HCT116 (cell line): ENCODE measurements at regions not wholly inside any gene's neighbourhood (a gene's known extent, or its start where the extent isn't known, plus 50 kb on each side); places are given as distances from the start of the nearest gene placed in this dataset.

Experiments used
- ATAC-seq: fragments of 200-7000 bp; cut with Tn5 transposase; 2 replicates; pipeline ENCODE4 v1.9.1; 2020; ENCODE audit warnings: mild to moderate bottlenecking, moderate library complexity
- BruUV-seq: library from RNA; stranded (reverse); fragments of 400-500 nt; replicated peaks from 2 replicates; lab custom pipeline; 2021; lab: Mats Ljungman, UMichigan
- CTCF ChIA-PET: fragments of 300-600 bp; sonication (Branson Sonifier 250); formaldehyde crosslinking; loops from one replicate; lab custom pipeline; 2021; ENCODE audit warnings: antibody characterized with exemption; lab: Charles Lee
- POLR2A ChIA-PET: fragments of 300-600, 350-600 bp; sonication (Branson Sonifier 250); formaldehyde crosslinking; loops from one replicate; lab custom pipeline; 2021; ENCODE audit warnings: antibody characterized with exemption; lab: Charles Lee
- RAD21 ChIA-PET, 2 experiments: fragments of 300-600 bp; sonication (Branson Sonifier 250); formaldehyde crosslinking; loops; one replicate each; lab custom pipeline; 2023; ENCODE audit warnings: low total read pairs in 2 of 2; ENCODE audit not compliant: uncharacterized antibody in 2 of 2, unreplicated experiment in 2 of 2, low non-redundant PET in 1 of 2; lab: Charles Lee
- DNase-seq: peaks from one replicate; pipeline ENCODE4 v3.0.0-alpha.2; 2010; ENCODE audit warnings: low read depth, low spot score
- H2AFZ ChIP-seq: fragments of 200-600 bp; shearing (Covaris generic), sonication (generic); 2 replicates; pipeline ENCODE4 v1.6.1; 2017; ENCODE audit warnings: low read depth, mixed run types, mixed read lengths, antibody characterized with exemption, low read length; ENCODE audit not compliant: poor library complexity, severe bottlenecking
- H3K27ac ChIP-seq: 2 replicates; pipeline ENCODE4 v1.5.1; 2012; ENCODE audit warnings: low read depth, low read length
- H3K27me3 ChIP-seq: fragments of 200-600 bp; sonication (generic); 2 replicates; pipeline ENCODE4 v1.6.1; 2016; ENCODE audit warnings: mixed run types, low read length, mixed read lengths; ENCODE audit not compliant: insufficient read depth
- H3K36me3 ChIP-seq, 2 experiments: fragments of 200-500 bp in 1 of 2; fragments of 200-600 bp in 1 of 2; sonication (Bioruptor generic) in 1 of 2; sonication (generic) in 1 of 2; 2 replicates each; pipeline versions ENCODE4 v1.5.1 to v1.6.1; 2014 to 2016; ENCODE audit warnings: low read length in 2 of 2, inconsistent platforms in 1 of 2, mixed read lengths in 1 of 2, mixed run types in 1 of 2; ENCODE audit not compliant: insufficient read depth in 2 of 2, control insufficient read depth in 1 of 2
- H3K4me1 ChIP-seq, 2 experiments: fragments of 200-600 bp in 1 of 2; sonication (generic) in 1 of 2; 2 replicates each; pipeline versions ENCODE4 v1.5.1 to v1.6.1; 2012 to 2017; ENCODE audit warnings: low read length in 2 of 2, inconsistent platforms in 1 of 2, mild to moderate bottlenecking in 1 of 2, mixed read lengths in 1 of 2, mixed run types in 1 of 2, moderate library complexity in 1 of 2; ENCODE audit not compliant: insufficient read depth in 2 of 2, control insufficient read depth in 1 of 2
- H3K4me2 ChIP-seq: fragments of 200-600 bp; sonication (generic); 2 replicates; pipeline ENCODE4 v1.6.1; 2017; ENCODE audit warnings: mixed run types, low read length, mixed read lengths
- H3K4me3 ChIP-seq, 2 experiments: fragments of 200-600 bp in 1 of 2; sonication (generic) in 1 of 2; replicated peaks in 1 of 2; 2 replicates each; pipeline ENCODE4 v1.5.1; 2011 to 2016; ENCODE audit warnings: low read length in 2 of 2, control low read depth in 1 of 2, low read depth in 1 of 2, mild to moderate bottlenecking in 1 of 2, mixed read lengths in 1 of 2, mixed run types in 1 of 2
- H3K79me2 ChIP-seq: fragments of 200-600 bp; sonication (generic); 2 replicates; pipeline ENCODE4 v1.6.1; 2017; ENCODE audit warnings: mild to moderate bottlenecking, mixed run types, low read length, moderate library complexity, mixed read lengths; ENCODE audit not compliant: insufficient read depth
- H3K9ac ChIP-seq: fragments of 200-600 bp; sonication (generic); 2 replicates; pipeline ENCODE4 v1.6.1; 2016; ENCODE audit warnings: low read length, mixed read lengths
- H3K9me2 ChIP-seq: fragments of 200-600 bp; sonication (generic), shearing (Covaris generic); 2 replicates; pipeline ENCODE4 v1.6.1; 2017; ENCODE audit warnings: mixed run types, mild to moderate bottlenecking, moderate library complexity; ENCODE audit not compliant: insufficient read depth
- H3K9me3 ChIP-seq, 2 experiments: fragments of 200-500 bp in 1 of 2; fragments of 200-600 bp in 1 of 2; sonication (Bioruptor generic) in 1 of 2; sonication (generic) in 1 of 2; 2 replicates each; pipeline ENCODE4 v1.6.1; 2014 to 2017; ENCODE audit warnings: low read length in 2 of 2, mixed read lengths in 2 of 2, inconsistent platforms in 1 of 2, low read depth in 1 of 2, mild to moderate bottlenecking in 1 of 2, mixed run types in 1 of 2, moderate library complexity in 1 of 2; ENCODE audit not compliant: control insufficient read depth in 1 of 2, insufficient read depth in 1 of 2
- H4K20me1 ChIP-seq: fragments of 200-600 bp; sonication (generic), shearing (Covaris generic); 2 replicates; pipeline ENCODE4 v1.6.1; 2017; ENCODE audit warnings: mixed run types, mild to moderate bottlenecking, moderate library complexity; ENCODE audit not compliant: insufficient read depth
- CBX3 ChIP-seq: IDR thresholded peaks from 2 replicates; pipeline ENCODE4 v1.6.1; 2012; ENCODE audit warnings: low read depth
- CEBPB ChIP-seq: IDR thresholded peaks from 2 replicates; pipeline ENCODE4 v1.6.1; 2012; ENCODE audit warnings: low read depth
- ELF1 ChIP-seq: IDR thresholded peaks from 2 replicates; pipeline ENCODE4 v1.6.1; 2012; ENCODE audit warnings: low read depth, borderline replicate concordance
- JUND ChIP-seq: IDR thresholded peaks from 2 replicates; pipeline ENCODE4 v1.6.1; 2012
- POLR2A ChIP-seq: IDR thresholded peaks from 2 replicates; pipeline ENCODE4 v1.7.0; 2011; ENCODE audit warnings: borderline replicate concordance; ENCODE audit not compliant: insufficient read depth, insufficient read length; ENCODE audit errors: extremely low read depth
- RAD21 ChIP-seq: IDR thresholded peaks from 2 replicates; pipeline ENCODE4 v1.6.1; 2012; ENCODE audit warnings: low read depth, mild to moderate bottlenecking
- SP1 ChIP-seq: IDR thresholded peaks from 2 replicates; pipeline ENCODE4 v1.6.1; 2012; ENCODE audit warnings: low read depth
- SRF ChIP-seq: IDR thresholded peaks from 2 replicates; pipeline ENCODE4 v1.6.1; 2012; ENCODE audit warnings: low read depth
- ZNF274 ChIP-seq: fragments of 200-500 bp; sonication (Bioruptor generic); IDR thresholded peaks from 2 replicates; pipeline ENCODE4 v1.6.1; 2014; ENCODE audit warnings: mild to moderate bottlenecking, low read depth, low read length, inconsistent platforms
- intact Hi-C: fragments of 100-400 bp; cut with micrococcal nuclease; formaldehyde crosslinking; loops from 2 replicates; pipeline ENCODE4 v1.10.0; 2022
- TF ChIP-seq, protein P1 (sequence below), 3 experiments: fragments of 200-600 bp in 1 of 3; sonication (generic) in 1 of 3; IDR thresholded peaks in 2 of 3; conservative IDR thresholded peaks in 1 of 3; 2 replicates each; pipeline ENCODE4 v1.5.1; 2012 to 2017; ENCODE audit warnings: low read depth in 2 of 3, low read length in 2 of 3, antibody characterized with exemption in 1 of 3, borderline replicate concordance in 1 of 3, control low read depth in 1 of 3, mild to moderate bottlenecking in 1 of 3, mixed read lengths in 1 of 3, mixed run types in 1 of 3, moderate library complexity in 1 of 3; ENCODE audit not compliant: insufficient read depth in 1 of 3
- TF ChIP-seq, protein P2 (sequence below): IDR thresholded peaks from 2 replicates; pipeline ENCODE4 v1.6.1; 2011; ENCODE audit warnings: mild to moderate bottlenecking, low read length, moderate library complexity; ENCODE audit not compliant: insufficient replicate concordance; ENCODE audit errors: extremely low read depth
- TF ChIP-seq, protein P3 (sequence below): IDR thresholded peaks from 2 replicates; pipeline ENCODE4 v1.6.1; 2012
- TF ChIP-seq, protein P4 (sequence below): IDR thresholded peaks from 2 replicates; pipeline ENCODE4 v1.6.1; 2012
- TF ChIP-seq, protein P5 (sequence below): IDR thresholded peaks from 2 replicates; pipeline ENCODE4 v1.6.1; 2012; ENCODE audit warnings: low read depth

DNA sequence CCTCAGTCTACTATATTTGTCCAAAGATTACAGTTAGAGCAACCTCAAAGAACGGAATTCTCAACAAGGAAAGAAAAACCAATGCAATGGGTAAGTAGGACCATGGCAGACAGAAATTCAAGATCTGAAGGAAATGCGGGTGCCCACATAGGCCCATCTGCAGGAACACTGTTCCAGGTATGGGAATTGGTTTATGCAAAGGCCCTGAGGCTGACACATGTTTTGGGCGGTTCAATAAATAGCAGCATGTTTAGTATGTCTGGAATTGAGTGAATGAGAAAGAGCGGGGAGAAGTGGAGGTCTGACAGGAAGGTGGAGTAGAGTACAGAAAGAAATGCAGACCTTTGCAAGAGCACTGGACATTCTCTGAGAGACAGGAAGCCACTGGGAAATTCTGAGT lies 164.7 kb upstream of the KLF12 start:
- Histone ChIP-seq H2AFZ (no peak overlapping the region), H3K4me1 (no peaks in the 10 kb centered on the region), H3K4me2 (no peak overlapping the region), H3K36me3 (no peaks in the 10 kb centered on the region), H3K9ac (no peak overlapping the region), H3K27me3 (no peaks in the 10 kb centered on the region), H4K20me1 (no peaks in the 10 kb centered on the region), H3K4me3 (no peak overlapping the region), H3K79me2 (no peaks in the 10 kb centered on the region), H3K27ac (no peak overlapping the region), H3K9me3 (no peaks in the 10 kb centered on the region), H3K9me2 (no peaks in the 10 kb centered on the region)
- DNase-seq = no peak
- intact Hi-C loops = no loop called here
- ChIA-PET RAD21 (no interaction called here), POLR2A (no interaction called here), CTCF (no interaction called here)
- no peak for ATAC-seq
- TF ChIP-seq SRF (no peak), JUND (no peak), POLR2A (no peak), ELF1 (no peak), SP1 (no peak), CEBPB (no peak), CBX3 (no peak), RAD21 (no peak), ZNF274 (no peak)
- TF ChIP-seq, protein P1, sequence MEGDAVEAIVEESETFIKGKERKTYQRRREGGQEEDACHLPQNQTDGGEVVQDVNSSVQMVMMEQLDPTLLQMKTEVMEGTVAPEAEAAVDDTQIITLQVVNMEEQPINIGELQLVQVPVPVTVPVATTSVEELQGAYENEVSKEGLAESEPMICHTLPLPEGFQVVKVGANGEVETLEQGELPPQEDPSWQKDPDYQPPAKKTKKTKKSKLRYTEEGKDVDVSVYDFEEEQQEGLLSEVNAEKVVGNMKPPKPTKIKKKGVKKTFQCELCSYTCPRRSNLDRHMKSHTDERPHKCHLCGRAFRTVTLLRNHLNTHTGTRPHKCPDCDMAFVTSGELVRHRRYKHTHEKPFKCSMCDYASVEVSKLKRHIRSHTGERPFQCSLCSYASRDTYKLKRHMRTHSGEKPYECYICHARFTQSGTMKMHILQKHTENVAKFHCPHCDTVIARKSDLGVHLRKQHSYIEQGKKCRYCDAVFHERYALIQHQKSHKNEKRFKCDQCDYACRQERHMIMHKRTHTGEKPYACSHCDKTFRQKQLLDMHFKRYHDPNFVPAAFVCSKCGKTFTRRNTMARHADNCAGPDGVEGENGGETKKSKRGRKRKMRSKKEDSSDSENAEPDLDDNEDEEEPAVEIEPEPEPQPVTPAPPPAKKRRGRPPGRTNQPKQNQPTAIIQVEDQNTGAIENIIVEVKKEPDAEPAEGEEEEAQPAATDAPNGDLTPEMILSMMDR (IDR thresholded peaks at IDR 0.05 in 2 of 3, conservative IDR thresholded peaks at IDR 0.05 in 1 of 3; ENCODE audit: borderline replicate concordance in 1 of 3, insufficient read depth in 1 of 3, low read depth in 2 of 3, low read length in 2 of 3) = no peak
- TF ChIP-seq, protein P2, sequence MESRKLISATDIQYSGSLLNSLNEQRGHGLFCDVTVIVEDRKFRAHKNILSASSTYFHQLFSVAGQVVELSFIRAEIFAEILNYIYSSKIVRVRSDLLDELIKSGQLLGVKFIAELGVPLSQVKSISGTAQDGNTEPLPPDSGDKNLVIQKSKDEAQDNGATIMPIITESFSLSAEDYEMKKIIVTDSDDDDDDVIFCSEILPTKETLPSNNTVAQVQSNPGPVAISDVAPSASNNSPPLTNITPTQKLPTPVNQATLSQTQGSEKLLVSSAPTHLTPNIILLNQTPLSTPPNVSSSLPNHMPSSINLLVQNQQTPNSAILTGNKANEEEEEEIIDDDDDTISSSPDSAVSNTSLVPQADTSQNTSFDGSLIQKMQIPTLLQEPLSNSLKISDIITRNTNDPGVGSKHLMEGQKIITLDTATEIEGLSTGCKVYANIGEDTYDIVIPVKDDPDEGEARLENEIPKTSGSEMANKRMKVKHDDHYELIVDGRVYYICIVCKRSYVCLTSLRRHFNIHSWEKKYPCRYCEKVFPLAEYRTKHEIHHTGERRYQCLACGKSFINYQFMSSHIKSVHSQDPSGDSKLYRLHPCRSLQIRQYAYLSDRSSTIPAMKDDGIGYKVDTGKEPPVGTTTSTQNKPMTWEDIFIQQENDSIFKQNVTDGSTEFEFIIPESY = no peak
- TF ChIP-seq, protein P3, sequence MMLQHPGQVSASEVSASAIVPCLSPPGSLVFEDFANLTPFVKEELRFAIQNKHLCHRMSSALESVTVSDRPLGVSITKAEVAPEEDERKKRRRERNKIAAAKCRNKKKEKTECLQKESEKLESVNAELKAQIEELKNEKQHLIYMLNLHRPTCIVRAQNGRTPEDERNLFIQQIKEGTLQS = no peak
- TF ChIP-seq, protein P4, sequence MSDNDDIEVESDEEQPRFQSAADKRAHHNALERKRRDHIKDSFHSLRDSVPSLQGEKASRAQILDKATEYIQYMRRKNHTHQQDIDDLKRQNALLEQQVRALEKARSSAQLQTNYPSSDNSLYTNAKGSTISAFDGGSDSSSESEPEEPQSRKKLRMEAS = no peak
- TF ChIP-seq, protein P5, sequence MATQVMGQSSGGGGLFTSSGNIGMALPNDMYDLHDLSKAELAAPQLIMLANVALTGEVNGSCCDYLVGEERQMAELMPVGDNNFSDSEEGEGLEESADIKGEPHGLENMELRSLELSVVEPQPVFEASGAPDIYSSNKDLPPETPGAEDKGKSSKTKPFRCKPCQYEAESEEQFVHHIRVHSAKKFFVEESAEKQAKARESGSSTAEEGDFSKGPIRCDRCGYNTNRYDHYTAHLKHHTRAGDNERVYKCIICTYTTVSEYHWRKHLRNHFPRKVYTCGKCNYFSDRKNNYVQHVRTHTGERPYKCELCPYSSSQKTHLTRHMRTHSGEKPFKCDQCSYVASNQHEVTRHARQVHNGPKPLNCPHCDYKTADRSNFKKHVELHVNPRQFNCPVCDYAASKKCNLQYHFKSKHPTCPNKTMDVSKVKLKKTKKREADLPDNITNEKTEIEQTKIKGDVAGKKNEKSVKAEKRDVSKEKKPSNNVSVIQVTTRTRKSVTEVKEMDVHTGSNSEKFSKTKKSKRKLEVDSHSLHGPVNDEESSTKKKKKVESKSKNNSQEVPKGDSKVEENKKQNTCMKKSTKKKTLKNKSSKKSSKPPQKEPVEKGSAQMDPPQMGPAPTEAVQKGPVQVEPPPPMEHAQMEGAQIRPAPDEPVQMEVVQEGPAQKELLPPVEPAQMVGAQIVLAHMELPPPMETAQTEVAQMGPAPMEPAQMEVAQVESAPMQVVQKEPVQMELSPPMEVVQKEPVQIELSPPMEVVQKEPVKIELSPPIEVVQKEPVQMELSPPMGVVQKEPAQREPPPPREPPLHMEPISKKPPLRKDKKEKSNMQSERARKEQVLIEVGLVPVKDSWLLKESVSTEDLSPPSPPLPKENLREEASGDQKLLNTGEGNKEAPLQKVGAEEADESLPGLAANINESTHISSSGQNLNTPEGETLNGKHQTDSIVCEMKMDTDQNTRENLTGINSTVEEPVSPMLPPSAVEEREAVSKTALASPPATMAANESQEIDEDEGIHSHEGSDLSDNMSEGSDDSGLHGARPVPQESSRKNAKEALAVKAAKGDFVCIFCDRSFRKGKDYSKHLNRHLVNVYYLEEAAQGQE = no peak
- BruUV-seq = no TSS peak
